ENCODE measurements at regions not wholly inside any gene's neighbourhood (a gene's known extent, or its start where the extent isn't known, plus 50 kb on each side); places are given as distances from the start of the nearest gene placed in this dataset.
"Not testable (repeated sequence)": the region's sequence is repeated elsewhere in the genome, so short reads cannot be mapped to it uniquely, and the experiment has no call there.

GRCh38 chrX:41003506-41004270 lies 81.6 kb upstream of the USP9X start:
- no peak for DNase-seq (ENCODE audit: low read depth in 2 of 2)

- no peak for DNase-seq (ENCODE audit: low read depth in 2 of 2)
Measured at GRCh38 chrX:41005445-41005992, 79.7 kb upstream of the USP9X start.

- peak in 1 of 2 donors; percentile 20 for DNase-seq (ENCODE audit: low read depth in 2 of 2)
Measured at GRCh38 chrX:41009850-41010846, 75.1 kb upstream of the USP9X start.

GRCh38 chrX:41014776-41015360 lies 70.4 kb upstream of the USP9X start:
- no peak for DNase-seq (ENCODE audit: low read depth in 2 of 2)

- DNase-seq (ENCODE audit: low read depth in 2 of 2) = not testable (repeated sequence)
Measured at GRCh38 chrX:41017785-41018184, 67.5 kb upstream of the USP9X start.

GRCh38 chrX:41018391-41019040 lies 66.7 kb upstream of the USP9X start:
- not testable (repeated sequence) for DNase-seq (ENCODE audit: low read depth in 2 of 2)

- DNase-seq (ENCODE audit: low read depth in 2 of 2) = no peak
Measured at GRCh38 chrX:41019041-41019392, 66.2 kb upstream of the USP9X start.

- DNase-seq (ENCODE audit: low read depth in 2 of 2) = no peak
Measured at GRCh38 chrX:41022566-41022965, 62.7 kb upstream of the USP9X start.

- no peak for DNase-seq (ENCODE audit: low read depth in 2 of 2)
Measured at GRCh38 chrX:41023098-41023497, 62.1 kb upstream of the USP9X start.

- not testable (repeated sequence) for DNase-seq (ENCODE audit: low read depth in 2 of 2)
Measured at GRCh38 chrX:41024335-41024734, 60.9 kb upstream of the USP9X start.

- no peak for DNase-seq (ENCODE audit: low read depth in 2 of 2)
Measured at GRCh38 chrX:41024755-41025154, 60.5 kb upstream of the USP9X start.

- no peak for DNase-seq (ENCODE audit: low read depth in 2 of 2)
Measured at GRCh38 chrX:41025926-41026701, 59.1 kb upstream of the USP9X start.

- DNase-seq (ENCODE audit: low read depth in 2 of 2) = no peak
Measured at GRCh38 chrX:41026702-41027078, 58.6 kb upstream of the USP9X start.

GRCh38 chrX:41029332-41029731 lies 55.9 kb upstream of the USP9X start:
- no peak for DNase-seq (ENCODE audit: low read depth in 2 of 2)

GRCh38 chrX:41031256-41031967 lies 53.8 kb upstream of the USP9X start:
- no peak for DNase-seq (ENCODE audit: low read depth in 2 of 2)

- DNase-seq (ENCODE audit: low read depth in 2 of 2) = no peak
Measured at GRCh38 chrX:41033299-41033698, 51.9 kb upstream of the USP9X start.

- not testable (repeated sequence) for DNase-seq (ENCODE audit: low read depth in 2 of 2)
Measured at GRCh38 chrX:41034902-41035301, 50.3 kb upstream of the USP9X start.
